OCI-LY7 (cell line): ENCODE measurements at regions not wholly inside any gene's neighbourhood (a gene's known extent, or its start where the extent isn't known, plus 50 kb on each side); places are given as distances from the start of the nearest gene placed in this dataset.

Experiments used
- BruUV-seq: library from RNA; stranded (reverse); fragments of 400-500 nt; replicated peaks from 2 replicates; lab custom pipeline; 2021; lab: Mats Ljungman, UMichigan
- CTCF ChIA-PET: fragments of 300-600 bp; sonication (Branson Sonifier 250); formaldehyde crosslinking; loops from one replicate; lab custom pipeline; 2022; ENCODE audit warnings: antibody characterized with exemption; ENCODE audit not compliant: unreplicated experiment; lab: Charles Lee
- POLR2A ChIA-PET: fragments of 300-600 bp; sonication (Branson Sonifier 250); formaldehyde crosslinking; loops from one replicate; lab custom pipeline; 2022; ENCODE audit warnings: antibody characterized with exemption; lab: Charles Lee
- DNase-seq: peaks from one replicate; pipeline ENCODE4 v3.0.0-alpha.2; 2015; ENCODE audit warnings: low spot score
- H2AFZ ChIP-seq: fragments of 200-600 bp; sonication (generic), shearing (Covaris generic); 2 replicates; pipeline ENCODE4 v1.6.1; 2014; ENCODE audit warnings: mild to moderate bottlenecking, antibody characterized with exemption, low read length, moderate library complexity
- H3K27ac ChIP-seq: fragments of 200-600 bp; sonication (generic); 2 replicates; pipeline ENCODE4 v1.5.1; 2014; ENCODE audit warnings: mixed run types, low read depth, mild to moderate bottlenecking, moderate library complexity, low read length, inconsistent platforms; ENCODE audit not compliant: poor library complexity, severe bottlenecking
- H3K36me3 ChIP-seq: fragments of 200-600 bp; sonication (generic); 2 replicates; pipeline ENCODE4 v1.6.1; 2014; ENCODE audit warnings: mild to moderate bottlenecking, antibody characterized with exemption, low read length, moderate library complexity, mixed read lengths; ENCODE audit not compliant: insufficient read depth
- H3K4me1 ChIP-seq: fragments of 200-600 bp; sonication (generic); 2 replicates; pipeline ENCODE4 v1.5.1; 2014; ENCODE audit warnings: mild to moderate bottlenecking, low read length; ENCODE audit not compliant: insufficient read depth, poor library complexity, severe bottlenecking
- H3K4me2 ChIP-seq: fragments of 200-600 bp; sonication (generic); 2 replicates; pipeline ENCODE4 v1.6.1; 2014; ENCODE audit warnings: mild to moderate bottlenecking, low read length
- H3K4me3 ChIP-seq: fragments of 200-600 bp; sonication (generic); 2 replicates; pipeline ENCODE4 v1.5.1; 2014; ENCODE audit warnings: mild to moderate bottlenecking, low read depth, low read length; ENCODE audit not compliant: poor library complexity, severe bottlenecking
- H3K79me2 ChIP-seq: fragments of 200-600 bp; sonication (generic); 2 replicates; pipeline ENCODE4 v1.6.1; 2016; ENCODE audit warnings: low read depth, mild to moderate bottlenecking, low read length, moderate library complexity, mixed read lengths; ENCODE audit not compliant: insufficient read depth
- H3K9me2 ChIP-seq: fragments of 200-600 bp; sonication (generic); 2 replicates; pipeline ENCODE4 v1.6.1; 2016; ENCODE audit warnings: mild to moderate bottlenecking, low read length, mixed read lengths; ENCODE audit not compliant: insufficient read depth
- H3K9me3 ChIP-seq: fragments of 200-600 bp; sonication (generic); 2 replicates; pipeline ENCODE4 v1.6.1; 2014; ENCODE audit warnings: mild to moderate bottlenecking, mixed run types, low read length, mixed read lengths
- H4K20me1 ChIP-seq: fragments of 200-600 bp; sonication (generic); 2 replicates; pipeline ENCODE4 v1.6.1; 2014; ENCODE audit warnings: mild to moderate bottlenecking, antibody characterized with exemption, low read length, moderate library complexity, mixed read lengths; ENCODE audit not compliant: insufficient read depth
- EZH2phosphoT487 ChIP-seq: fragments of 200-600 bp; sonication (generic); IDR thresholded peaks from 2 replicates; pipeline ENCODE4 v1.6.1; 2018; ENCODE audit warnings: low read depth, borderline replicate concordance, mild to moderate bottlenecking, mixed run types, antibody characterized with exemption, low read length, moderate library complexity, mixed read lengths
- intact Hi-C: fragments of 100-400 bp; cut with micrococcal nuclease; formaldehyde crosslinking; loops from one replicate; pipeline ENCODE4 v1.10.0; 2022; ENCODE audit not compliant: unreplicated experiment
- TF ChIP-seq, protein P1 (sequence below): fragments of 200-600 bp; sonication (generic); conservative IDR thresholded peaks from 2 replicates; pipeline ENCODE4 v1.5.1; 2014; ENCODE audit warnings: mild to moderate bottlenecking, antibody characterized with exemption, low read length, moderate library complexity, mixed read lengths

DNA sequence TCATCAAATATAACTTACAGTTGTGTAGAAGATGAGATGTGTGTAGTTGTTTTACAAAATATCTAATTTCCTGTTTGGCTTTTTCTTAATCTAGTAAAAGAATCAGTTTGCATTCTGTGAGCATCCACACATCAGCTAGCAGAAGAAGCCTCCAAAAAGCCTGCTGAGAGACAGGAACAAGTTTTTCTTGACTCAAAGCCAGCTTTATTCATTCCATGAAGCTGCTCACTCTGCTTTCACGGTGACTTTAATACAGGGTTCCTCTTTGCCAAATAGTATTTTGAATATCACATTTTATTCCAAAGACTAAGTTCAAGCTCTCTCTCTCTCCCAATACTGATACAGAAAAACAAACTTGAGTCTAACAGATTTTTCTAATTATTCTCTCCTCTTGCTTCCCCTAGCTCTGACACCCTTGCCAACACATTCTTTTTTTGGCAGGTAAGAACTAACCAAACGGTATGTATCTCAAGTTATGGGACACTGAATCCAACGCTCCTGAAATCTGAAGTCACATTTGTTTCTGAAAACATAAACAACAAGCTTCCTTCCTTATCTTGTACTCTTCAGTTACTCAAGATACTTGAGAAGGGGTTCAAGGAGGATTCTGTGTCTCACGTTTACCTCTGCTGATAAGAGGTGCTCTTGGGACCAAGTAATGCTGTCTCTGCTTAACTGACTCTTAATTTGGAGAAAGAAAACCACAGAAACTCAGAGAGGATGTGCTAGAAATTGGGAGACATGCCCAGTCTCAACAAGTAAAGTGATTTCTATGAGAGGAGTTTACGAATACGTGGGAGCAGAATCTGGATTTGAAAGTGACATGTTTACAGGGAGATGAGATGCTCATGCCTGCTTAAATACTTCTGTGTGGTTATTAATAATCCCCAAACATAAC lies 184.2 kb upstream of the SPTLC3 start:
- H3K27ac ChIP-seq = no peak overlapping the region
- no TSS peak for BruUV-seq
- ChIA-PET CTCF (no interaction called here), POLR2A (interaction anchor here (0.5 kb wide), 1 partner anchor 1428 kb away, joined by 3 read pairs; no protein-coding TSS in a partner anchor)
- no peaks in the 10 kb centered on the region for H4K20me1 ChIP-seq
- no peaks in the 10 kb centered on the region for H3K36me3 ChIP-seq
- H2AFZ ChIP-seq = no peak overlapping the region
- intact Hi-C loops = no loop called here
- H3K4me2 ChIP-seq = no peak overlapping the region
- H3K79me2 ChIP-seq = no peaks in the 10 kb centered on the region
- no peak for TF ChIP-seq EZH2phosphoT487
- TF ChIP-seq, protein P1, sequence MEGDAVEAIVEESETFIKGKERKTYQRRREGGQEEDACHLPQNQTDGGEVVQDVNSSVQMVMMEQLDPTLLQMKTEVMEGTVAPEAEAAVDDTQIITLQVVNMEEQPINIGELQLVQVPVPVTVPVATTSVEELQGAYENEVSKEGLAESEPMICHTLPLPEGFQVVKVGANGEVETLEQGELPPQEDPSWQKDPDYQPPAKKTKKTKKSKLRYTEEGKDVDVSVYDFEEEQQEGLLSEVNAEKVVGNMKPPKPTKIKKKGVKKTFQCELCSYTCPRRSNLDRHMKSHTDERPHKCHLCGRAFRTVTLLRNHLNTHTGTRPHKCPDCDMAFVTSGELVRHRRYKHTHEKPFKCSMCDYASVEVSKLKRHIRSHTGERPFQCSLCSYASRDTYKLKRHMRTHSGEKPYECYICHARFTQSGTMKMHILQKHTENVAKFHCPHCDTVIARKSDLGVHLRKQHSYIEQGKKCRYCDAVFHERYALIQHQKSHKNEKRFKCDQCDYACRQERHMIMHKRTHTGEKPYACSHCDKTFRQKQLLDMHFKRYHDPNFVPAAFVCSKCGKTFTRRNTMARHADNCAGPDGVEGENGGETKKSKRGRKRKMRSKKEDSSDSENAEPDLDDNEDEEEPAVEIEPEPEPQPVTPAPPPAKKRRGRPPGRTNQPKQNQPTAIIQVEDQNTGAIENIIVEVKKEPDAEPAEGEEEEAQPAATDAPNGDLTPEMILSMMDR = no peak
- no peaks in the 10 kb centered on the region for H3K4me1 ChIP-seq
- no peaks in the 10 kb centered on the region for H3K9me3 ChIP-seq
- no peaks in the 10 kb centered on the region for H3K9me2 ChIP-seq
- no peak overlapping the region for H3K4me3 ChIP-seq
- no peak for DNase-seq

DNA sequence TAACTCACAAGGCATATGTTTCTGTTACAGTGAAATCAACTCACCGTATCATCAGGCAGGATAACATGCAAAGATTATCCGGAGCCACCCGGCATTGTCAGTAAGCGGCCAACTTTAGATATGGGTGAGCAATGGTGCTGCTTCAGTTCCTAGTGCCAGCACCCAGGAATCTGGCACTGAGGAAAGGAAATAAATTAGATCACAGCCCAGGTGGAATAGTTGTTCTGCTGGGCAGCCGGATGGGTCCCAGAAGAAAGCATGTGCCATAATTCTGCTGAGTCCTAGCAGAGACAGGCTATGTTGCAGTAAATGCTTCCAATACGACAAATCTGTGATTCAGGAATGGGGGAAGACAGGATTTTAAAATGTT lies 183.6 kb upstream of the SPTLC3 start:
- TF ChIP-seq EZH2phosphoT487 = no peak
- TF ChIP-seq, protein P1 = no peak
- CTCF ChIA-PET = no interaction called here

DNA sequence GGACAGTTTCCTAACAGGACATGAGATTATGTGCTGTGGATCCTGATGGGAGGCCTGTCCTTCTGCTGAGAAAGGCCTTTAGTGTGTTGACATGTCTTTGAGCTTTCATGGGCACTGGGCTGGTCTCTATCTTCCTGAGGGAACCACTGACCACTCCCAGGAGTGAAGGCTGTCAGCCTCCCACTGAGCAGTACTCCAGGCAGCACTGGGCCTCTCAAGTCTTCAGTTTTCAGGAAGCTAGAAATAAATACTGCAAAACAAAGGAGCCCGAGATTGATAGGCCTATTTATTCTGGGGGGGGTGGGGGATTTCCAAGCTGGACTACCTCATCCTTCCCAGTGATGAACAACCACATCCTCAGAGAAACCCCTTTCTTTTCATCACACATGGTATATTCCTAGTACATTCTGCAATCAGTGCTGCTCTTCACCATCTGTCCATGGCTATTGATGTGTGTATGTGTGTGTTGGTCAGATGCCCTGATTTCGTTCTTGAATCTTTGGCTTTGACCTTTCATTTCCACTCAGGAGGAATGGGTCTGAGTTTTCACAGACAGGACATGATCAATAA lies 180.9 kb upstream of the SPTLC3 start:
- no peaks in the 10 kb centered on the region for H3K4me1 ChIP-seq
- H3K9me3 ChIP-seq = no peaks in the 10 kb centered on the region
- H3K27ac ChIP-seq = no peak overlapping the region
- BruUV-seq = no TSS peak
- ChIA-PET CTCF (no interaction called here), POLR2A (no interaction called here)
- H3K9me2 ChIP-seq = no peaks in the 10 kb centered on the region
- no peaks in the 10 kb centered on the region for H3K36me3 ChIP-seq
- no peak overlapping the region for H2AFZ ChIP-seq
- TF ChIP-seq, protein P1 = no peak
- no peak for TF ChIP-seq EZH2phosphoT487
- intact Hi-C loops = no loop called here
- no peaks in the 10 kb centered on the region for H3K79me2 ChIP-seq
- H3K4me2 ChIP-seq = no peak overlapping the region
- no peaks in the 10 kb centered on the region for H4K20me1 ChIP-seq
- no peak for DNase-seq
- H3K4me3 ChIP-seq = no peak overlapping the region

More for the DNA sequence above, 183.6 kb upstream of the SPTLC3 start:
- no peak for DNase-seq
- Histone ChIP-seq H3K4me2 (no peak overlapping the region), H3K79me2 (no peaks in the 10 kb centered on the region), H2AFZ (no peak overlapping the region), H3K4me3 (no peak overlapping the region), H3K4me1 (no peaks in the 10 kb centered on the region), H3K9me2 (no peaks in the 10 kb centered on the region), H4K20me1 (no peaks in the 10 kb centered on the region), H3K27ac (no peak overlapping the region), H3K9me3 (no peaks in the 10 kb centered on the region), H3K36me3 (no peaks in the 10 kb centered on the region)
- POLR2A ChIA-PET = no interaction called here
- intact Hi-C loops = no loop called here
- BruUV-seq = no TSS peak
